Lung (tissue), 11 donors: ENCODE measurements at regions not wholly inside any gene's neighbourhood (a gene's known extent, or its start where the extent isn't known, plus 50 kb on each side); places are given as distances from the start of the nearest gene placed in this dataset.

Experiments used
- ATAC-seq: fragments of 200-7000 bp; cut with Tn5 transposase; one replicate; pipeline ENCODE4 v1.9.1; 2020; ENCODE audit warnings: moderate number of reproducible peaks; ENCODE audit not compliant: insufficient read depth, low FRiP score
- DNase-seq, 3 donors: peaks; one replicate each; pipeline ENCODE4 v3.0.0-alpha.2; 2013 to 2017
- H3K27ac ChIP-seq, 2 donors: one replicate each; pipeline ENCODE4 v1.5.1; 2013; ENCODE audit warnings: mild to moderate bottlenecking in 2 of 2, moderate library complexity in 2 of 2, control low read depth in 1 of 2, inconsistent platforms in 1 of 2, low read depth in 1 of 2, low read length in 1 of 2
- H3K27me3 ChIP-seq, 3 donors: one replicate each; pipeline ENCODE4 v1.5.1; 2013; ENCODE audit warnings: low read length in 2 of 3; ENCODE audit not compliant: control insufficient read depth in 3 of 3, insufficient read depth in 3 of 3
- H3K36me3 ChIP-seq, 4 donors: one replicate each; pipeline ENCODE4 v1.5.1; 2013; ENCODE audit warnings: low read length in 4 of 4, mild to moderate bottlenecking in 1 of 4, moderate library complexity in 1 of 4; ENCODE audit not compliant: control insufficient read depth in 4 of 4, insufficient read depth in 4 of 4
- H3K4me1 ChIP-seq, 5 donors: one replicate each; pipeline ENCODE4 v1.5.1; 2013; ENCODE audit warnings: low read length in 5 of 5, mild to moderate bottlenecking in 2 of 5, moderate library complexity in 1 of 5; ENCODE audit not compliant: control insufficient read depth in 5 of 5, insufficient read depth in 5 of 5
- H3K4me3 ChIP-seq: one replicate; pipeline ENCODE4 v1.5.1; 2013; ENCODE audit warnings: mild to moderate bottlenecking, control low read depth, moderate library complexity
- H3K9ac ChIP-seq, 2 donors: one replicate each; pipeline ENCODE4 v1.5.1; 2013; ENCODE audit warnings: low read length in 2 of 2, control low read depth in 1 of 2; ENCODE audit not compliant: insufficient read depth in 1 of 2
- H3K9me3 ChIP-seq, 4 donors: one replicate each; pipeline ENCODE4 v1.5.1; 2013; ENCODE audit warnings: low read length in 3 of 4, mild to moderate bottlenecking in 1 of 4, moderate library complexity in 1 of 4; ENCODE audit not compliant: control insufficient read depth in 4 of 4, insufficient read depth in 3 of 4
- CTCF ChIP-seq: IDR thresholded peaks from 2 replicates; pipeline ENCODE4 v1.5.1; 2012; ENCODE audit warnings: mild to moderate bottlenecking; ENCODE audit errors: control extremely low read depth, extremely low read depth
- WGBS, 2 donors: extraction: QIAGEN DNeasy Blood & Tissue Kit; methylation state at CpG; one replicate each; pipeline ENCODE4 v1.1.7; 2013; 5-methylcytosine and 5-hydroxymethylcytosine counted together
- donor health status: control.
- donor health status: control.
- donor health status: Bipolar disorder and iron deficiency.
- donor health status: healthy.
- donor health status: DM: yes; HTN: yes; CAD: no.

- H3K4me1 ChIP-seq = no peaks in the 10 kb centered on the region
- peaks cover 0 to 5% (median 0%) of the 10 kb centered on the region in 4 donors for H3K9me3 ChIP-seq
- 68 to 86% methylated on average over 11 of the region's 11 CpGs for WGBS, 2 donors
- no peak overlapping the region for H3K9ac ChIP-seq
- H3K27me3 ChIP-seq = no peaks in the 10 kb centered on the region
- H3K36me3 ChIP-seq = no peaks in the 10 kb centered on the region
- ATAC-seq (no peak), DNase-seq (peak in 2 of 3 donors; percentile 4 to 14)
- no peak for TF ChIP-seq CTCF
- H3K4me3 ChIP-seq = no peak overlapping the region
- no peak overlapping the region for H3K27ac ChIP-seq
These were observed 396.7 kb upstream of the RGMA start for GRCh38 chr15:93485438-93486327.

GRCh38 chr15:93483923-93484322 lies 394.9 kb upstream of the RGMA start:
- ATAC-seq (no peak), DNase-seq (no peak)

GRCh38 chr15:93482731-93483130 lies 393.7 kb upstream of the RGMA start:
- no peak for DNase-seq
- ATAC-seq = no peak
- 63 to 77% methylated on average over 6 of the region's 6 CpGs for WGBS, 2 donors
- no peak overlapping the region for H3K4me3 ChIP-seq
- no peak overlapping the region for H3K9ac ChIP-seq
- H3K9me3 ChIP-seq = peaks cover 0 to 2% (median 0%) of the 10 kb centered on the region in 4 donors
- no peak overlapping the region for H3K27ac ChIP-seq
- H3K27me3 ChIP-seq = no peaks in the 10 kb centered on the region
- no peak for TF ChIP-seq CTCF
- no peaks in the 10 kb centered on the region for H3K4me1 ChIP-seq
- H3K36me3 ChIP-seq = no peaks in the 10 kb centered on the region

More at GRCh38 chr15:93483923-93484322, 394.9 kb upstream of the RGMA start:
- 87 to 96% methylated on average over 4 of the region's 4 CpGs for WGBS, 2 donors
- Histone ChIP-seq H3K36me3 (no peaks in the 10 kb centered on the region), H3K4me3 (no peak overlapping the region), H3K27ac (no peak overlapping the region), H3K9ac (no peak overlapping the region), H3K27me3 (no peaks in the 10 kb centered on the region), H3K4me1 (no peaks in the 10 kb centered on the region), H3K9me3 (peaks cover 0 to 5% (median 0%) of the 10 kb centered on the region in 4 donors)
- no peak for TF ChIP-seq CTCF

- Histone ChIP-seq H3K4me1 (no peaks in the 10 kb centered on the region), H3K9ac (no peak overlapping the region), H3K4me3 (no peak overlapping the region), H3K36me3 (no peaks in the 10 kb centered on the region), H3K9me3 (no peaks in the 10 kb centered on the region), H3K27ac (no peak overlapping the region), H3K27me3 (no peaks in the 10 kb centered on the region)
- 66 to 83% methylated on average over 2 of the region's 2 CpGs for WGBS, 2 donors
- TF ChIP-seq CTCF = no peak
- ATAC-seq (no peak), DNase-seq (no peak)
These were observed 390.7 kb upstream of the RGMA start for GRCh38 chr15:93479715-93480114.
